Stomach (tissue), 4 donors: ENCODE measurements at regions not wholly inside any gene's neighbourhood (a gene's known extent, or its start where the extent isn't known, plus 50 kb on each side); places are given as distances from the start of the nearest gene placed in this dataset.

ENCODE experiments used
- EP300 ChIP-seq: sonication (generic); formaldehyde crosslinking; IDR thresholded peaks from one replicate; pipeline ENCODE4 v1.6.1; 2017; ENCODE audit warnings: antibody characterized with exemption
- POLR2A ChIP-seq, 4 donors: fragments of 450-650 bp; IDR thresholded peaks; one replicate each; pipeline ENCODE4 v1.6.1; 2016; ENCODE audit warnings: antibody characterized with exemption in 4 of 4, control low read depth in 2 of 4, mild to moderate bottlenecking in 1 of 4, moderate library complexity in 1 of 4
- POLR2AphosphoS5 ChIP-seq, 3 donors: sonication (generic); formaldehyde crosslinking; IDR thresholded peaks; one replicate each; pipeline ENCODE4 v1.6.1; 2016; ENCODE audit warnings: antibody characterized with exemption in 3 of 3
- TF ChIP-seq, protein P1 (sequence below), 7 experiments: fragments of 450-650 bp in 4 of 7; fragments of 200-600 bp in 3 of 7; sonication (generic) in 3 of 7; IDR thresholded peaks; one replicate each; pipeline ENCODE4 v1.5.1; 2016 to 2019; ENCODE audit warnings: antibody characterized with exemption in 7 of 7, control low read depth in 2 of 7, mild to moderate bottlenecking in 1 of 7

DNA sequence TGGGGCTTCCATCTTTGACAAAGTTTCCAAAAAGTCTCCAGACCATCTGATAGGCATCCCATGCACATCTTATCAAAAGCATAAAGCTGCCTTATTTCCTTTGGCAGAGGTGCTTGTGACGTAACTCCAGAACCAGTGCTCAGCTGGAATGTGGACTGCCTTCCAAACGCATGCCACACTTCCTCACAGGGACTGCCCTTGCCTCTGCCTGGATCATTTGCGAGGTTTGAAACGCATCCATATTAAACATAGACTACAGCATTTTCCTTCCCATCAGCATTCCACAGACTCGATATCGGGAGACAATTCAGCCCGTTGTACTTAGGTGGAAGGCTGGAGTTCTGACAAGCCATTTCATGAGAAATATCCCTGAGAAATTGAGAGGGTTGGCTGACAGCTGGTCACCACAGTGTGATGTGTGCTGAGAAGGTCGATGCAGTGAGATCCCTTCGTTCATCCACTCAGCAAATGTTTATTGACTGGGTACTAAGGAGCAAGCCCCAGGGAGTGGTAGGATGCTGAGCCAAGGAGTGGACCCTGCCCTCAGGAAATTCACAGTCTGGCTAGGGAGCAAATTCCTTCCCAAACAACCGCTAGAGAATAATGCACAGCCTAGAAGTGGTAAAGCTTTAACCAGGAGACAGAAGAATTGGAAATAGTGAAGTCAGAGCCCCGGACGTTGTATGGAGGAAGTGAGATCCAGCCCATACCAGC lies 376.0 kb downstream of the BCOR start:
- no peak for TF ChIP-seq EP300
- TF ChIP-seq, protein P1, sequence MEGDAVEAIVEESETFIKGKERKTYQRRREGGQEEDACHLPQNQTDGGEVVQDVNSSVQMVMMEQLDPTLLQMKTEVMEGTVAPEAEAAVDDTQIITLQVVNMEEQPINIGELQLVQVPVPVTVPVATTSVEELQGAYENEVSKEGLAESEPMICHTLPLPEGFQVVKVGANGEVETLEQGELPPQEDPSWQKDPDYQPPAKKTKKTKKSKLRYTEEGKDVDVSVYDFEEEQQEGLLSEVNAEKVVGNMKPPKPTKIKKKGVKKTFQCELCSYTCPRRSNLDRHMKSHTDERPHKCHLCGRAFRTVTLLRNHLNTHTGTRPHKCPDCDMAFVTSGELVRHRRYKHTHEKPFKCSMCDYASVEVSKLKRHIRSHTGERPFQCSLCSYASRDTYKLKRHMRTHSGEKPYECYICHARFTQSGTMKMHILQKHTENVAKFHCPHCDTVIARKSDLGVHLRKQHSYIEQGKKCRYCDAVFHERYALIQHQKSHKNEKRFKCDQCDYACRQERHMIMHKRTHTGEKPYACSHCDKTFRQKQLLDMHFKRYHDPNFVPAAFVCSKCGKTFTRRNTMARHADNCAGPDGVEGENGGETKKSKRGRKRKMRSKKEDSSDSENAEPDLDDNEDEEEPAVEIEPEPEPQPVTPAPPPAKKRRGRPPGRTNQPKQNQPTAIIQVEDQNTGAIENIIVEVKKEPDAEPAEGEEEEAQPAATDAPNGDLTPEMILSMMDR (IDR thresholded peaks at IDR 0.05) = no peak
- TF ChIP-seq POLR2AphosphoS5 (IDR thresholded peaks at IDR 0.05) = no peak
- TF ChIP-seq POLR2A (IDR thresholded peaks at IDR 0.05) = no peak
